Endothelial cell of umbilical vein (primary cell): ENCODE measurements at regions not wholly inside any gene's neighbourhood (a gene's known extent, or its start where the extent isn't known, plus 50 kb on each side); places are given as distances from the start of the nearest gene placed in this dataset.

Source experiments
- BruUV-seq: library from RNA; stranded (reverse); fragments of 400-500 nt; replicated peaks from 2 replicates; lab custom pipeline; 2021; lab: Mats Ljungman, UMichigan
- CTCF ChIA-PET: fragments of 300-600, 350-600 bp; sonication (Branson Sonifier 250); formaldehyde crosslinking; loops from one replicate; lab custom pipeline; 2021; ENCODE audit warnings: antibody characterized with exemption, inconsistent platforms; lab: Charles Lee
- POLR2A ChIA-PET: fragments of 300-600, 350-600 bp; sonication (Branson Sonifier 250); formaldehyde crosslinking; loops from one replicate; lab custom pipeline; 2021; ENCODE audit warnings: antibody characterized with exemption, inconsistent platforms; lab: Charles Lee
- DNase-seq: peaks from one replicate; pipeline ENCODE4 v3.0.0-alpha.2; 2011; ENCODE audit warnings: low read depth, low spot score
- FAIRE-seq: peaks from 2 replicates; lab custom pipeline; 2011; peaks lifted over from hg19 to GRCh38; lab: Jason Lieb, UNC
- H2AFZ ChIP-seq: 2 replicates; pipeline ENCODE4 v1.6.0; 2012; ENCODE audit warnings: low read depth, low read length, control low read depth, inconsistent platforms
- H3K27ac ChIP-seq: 2 replicates; pipeline ENCODE4 v1.5.1; 2011; ENCODE audit warnings: low read depth, mild to moderate bottlenecking, control low read depth, low read length, moderate library complexity; ENCODE audit not compliant: insufficient read depth
- H3K27me3 ChIP-seq, 2 experiments: 2 replicates each; pipeline versions ENCODE4 v1.6.0 to v1.6.1; 2011; ENCODE audit warnings: low read length in 2 of 2, mixed read lengths in 1 of 2; ENCODE audit not compliant: control insufficient read depth in 2 of 2, insufficient read depth in 2 of 2
- H3K36me3 ChIP-seq, 2 experiments: 2 replicates in 1 of 2; 3 replicates in 1 of 2; pipeline ENCODE4 v1.5.1; 2011; ENCODE audit warnings: low read length in 2 of 2, mild to moderate bottlenecking in 1 of 2, moderate library complexity in 1 of 2; ENCODE audit not compliant: control insufficient read depth in 2 of 2, insufficient read depth in 2 of 2; ENCODE audit errors: extremely low read depth in 1 of 2
- H3K4me1 ChIP-seq: 3 replicates; pipeline ENCODE4 v1.5.1; 2011; ENCODE audit warnings: mild to moderate bottlenecking, low read length; ENCODE audit not compliant: control insufficient read depth, insufficient read depth; ENCODE audit errors: extremely low read depth
- H3K4me2 ChIP-seq: 2 replicates; pipeline ENCODE4 v1.6.1; 2011; ENCODE audit warnings: low read length, control low read depth, mixed read lengths; ENCODE audit not compliant: insufficient read depth
- H3K4me3 ChIP-seq, 3 experiments: fragments of 200-600 bp in 1 of 3; sonication (generic), shearing (Covaris generic) in 1 of 3; replicated peaks in 1 of 3; 2 replicates each; pipeline ENCODE4 v1.5.1; 2011 to 2016; ENCODE audit warnings: control low read depth in 3 of 3, low read length in 3 of 3, mild to moderate bottlenecking in 2 of 3, inconsistent platforms in 1 of 3, low read depth in 1 of 3, moderate library complexity in 1 of 3; ENCODE audit not compliant: insufficient read depth in 1 of 3
- H3K79me2 ChIP-seq: 2 replicates; pipeline ENCODE4 v1.6.0; 2012; ENCODE audit warnings: low read length, inconsistent platforms; ENCODE audit not compliant: control insufficient read depth, insufficient read depth
- H3K9ac ChIP-seq: replicated peaks from 2 replicates; pipeline ENCODE3; 2011; ENCODE audit warnings: low read length, control low read depth; ENCODE audit not compliant: insufficient read depth; ENCODE audit errors: extremely low read depth
- H3K9me1 ChIP-seq: replicated peaks from 3 replicates; pipeline ENCODE4 v1.6.0; 2011; ENCODE audit warnings: mild to moderate bottlenecking, low read length; ENCODE audit not compliant: control insufficient read depth, insufficient read depth; ENCODE audit errors: extremely low read depth
- H3K9me3 ChIP-seq: replicated peaks from 2 replicates; pipeline ENCODE4 v1.5.1; 2012; ENCODE audit warnings: low read length, inconsistent platforms; ENCODE audit not compliant: control insufficient read depth, insufficient read depth
- H4K20me1 ChIP-seq: replicated peaks from 2 replicates; pipeline ENCODE3; 2011; ENCODE audit warnings: mild to moderate bottlenecking, low read length; ENCODE audit not compliant: control insufficient read depth, insufficient read depth; ENCODE audit errors: extremely low read depth
- EZH2 ChIP-seq: IDR thresholded peaks from 2 replicates; pipeline ENCODE4 v1.6.1; 2012; ENCODE audit warnings: borderline replicate concordance, low read depth, mild to moderate bottlenecking, moderate library complexity, low read length, inconsistent platforms; ENCODE audit not compliant: severe bottlenecking
- FOS ChIP-seq: IDR thresholded peaks from 2 replicates; pipeline ENCODE4 v1.6.1; 2011; ENCODE audit warnings: mild to moderate bottlenecking, low read length, moderate library complexity, borderline replicate concordance; ENCODE audit not compliant: insufficient read depth
- GATA2 ChIP-seq: IDR thresholded peaks from 2 replicates; pipeline ENCODE4 v1.7.0; 2011; ENCODE audit warnings: low read depth, mild to moderate bottlenecking, moderate library complexity, mixed read lengths, low read length; ENCODE audit not compliant: insufficient read length, insufficient read depth
- JUN ChIP-seq: IDR thresholded peaks from 2 replicates; pipeline ENCODE4 v1.6.1; 2011; ENCODE audit warnings: borderline replicate concordance, low read depth; ENCODE audit not compliant: insufficient read length, insufficient read depth
- MYC ChIP-seq: IDR thresholded peaks from one replicate; pipeline ENCODE4 v1.6.1; 2011; ENCODE audit warnings: mild to moderate bottlenecking, low read depth, low read length
- POLR2A ChIP-seq: IDR thresholded peaks from 2 replicates; pipeline ENCODE4 v1.6.1; 2012; ENCODE audit warnings: low read depth, mild to moderate bottlenecking, control low read depth, low read length
- POLR2AphosphoS5 ChIP-seq: IDR thresholded peaks from 2 replicates; pipeline ENCODE4 v1.6.1; 2012; ENCODE audit warnings: low read depth, mild to moderate bottlenecking, control low read depth, low read length, moderate library complexity; ENCODE audit not compliant: insufficient read depth
- dilution Hi-C: fragments of 300-500 bp; cut with MboI; formaldehyde crosslinking; loops from one replicate; pipeline ENCODE4 v1.15.0; 2019; ENCODE audit warnings: low sequenced_read_pairs; ENCODE audit not compliant: extremely low pct_ligation_motif_present
- intact Hi-C: fragments of 100-400 bp; cut with micrococcal nuclease; formaldehyde crosslinking; loops from one replicate; pipeline ENCODE4 v1.10.0; 2022
- TF ChIP-seq, protein P1 (sequence below), 2 donors: IDR thresholded peaks; 1 replicate in 1 of 2; 2 replicates in 1 of 2; pipeline ENCODE4 v1.5.1; 2011; ENCODE audit warnings: low read length in 2 of 2, mild to moderate bottlenecking in 2 of 2, moderate library complexity in 2 of 2, control low read depth in 1 of 2, inconsistent platforms in 1 of 2, low read depth in 1 of 2; ENCODE audit not compliant: insufficient read depth in 1 of 2; ENCODE audit errors: extremely low read depth in 1 of 2
- TF ChIP-seq, protein P2 (sequence below): IDR thresholded peaks from 2 replicates; pipeline ENCODE4 v1.6.1; 2011; ENCODE audit not compliant: insufficient read depth, insufficient read length

DNA sequence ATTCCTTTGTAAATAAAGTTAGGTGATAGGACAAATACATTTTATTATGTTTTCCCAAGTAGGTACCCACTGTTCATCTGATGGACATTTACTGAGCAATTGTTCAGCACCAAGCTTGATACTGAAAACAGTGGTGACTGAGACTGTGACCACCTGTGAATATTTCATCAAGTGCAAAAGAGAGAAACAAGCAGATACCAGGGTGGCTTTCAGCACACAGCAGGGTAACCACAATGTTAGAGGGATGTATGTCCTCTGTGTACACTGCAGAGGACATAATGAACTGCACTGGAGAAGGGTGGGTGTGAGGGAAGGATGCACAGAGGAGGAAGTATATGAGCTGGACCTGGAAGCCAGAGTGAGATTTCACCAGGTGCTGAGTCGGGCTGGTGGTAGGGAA lies 411.8 kb downstream of the RAD51AP2 start:
- dilution Hi-C loops (no loop called here), intact Hi-C loops (no loop called here)
- Histone ChIP-seq H2AFZ (no peak overlapping the region), H3K4me3 (no peak overlapping the region), H3K9me3 (no peaks in the 10 kb centered on the region), H3K27ac (no peak overlapping the region), H3K9me1 (no peaks in the 10 kb centered on the region), H3K4me2 (no peak overlapping the region), H3K4me1 (no peaks in the 10 kb centered on the region), H4K20me1 (no peaks in the 10 kb centered on the region), H3K9ac (no peak overlapping the region), H3K36me3 (no peaks in the 10 kb centered on the region), H3K27me3 (no peaks in the 10 kb centered on the region), H3K79me2 (no peaks in the 10 kb centered on the region)
- ChIA-PET POLR2A (no interaction called here), CTCF (no interaction called here)
- BruUV-seq = no TSS peak
- TF ChIP-seq EZH2 (no peak), POLR2A (no peak), FOS (no peak), POLR2AphosphoS5 (no peak)
- FAIRE-seq (no peak), DNase-seq (no peak)

DNA sequence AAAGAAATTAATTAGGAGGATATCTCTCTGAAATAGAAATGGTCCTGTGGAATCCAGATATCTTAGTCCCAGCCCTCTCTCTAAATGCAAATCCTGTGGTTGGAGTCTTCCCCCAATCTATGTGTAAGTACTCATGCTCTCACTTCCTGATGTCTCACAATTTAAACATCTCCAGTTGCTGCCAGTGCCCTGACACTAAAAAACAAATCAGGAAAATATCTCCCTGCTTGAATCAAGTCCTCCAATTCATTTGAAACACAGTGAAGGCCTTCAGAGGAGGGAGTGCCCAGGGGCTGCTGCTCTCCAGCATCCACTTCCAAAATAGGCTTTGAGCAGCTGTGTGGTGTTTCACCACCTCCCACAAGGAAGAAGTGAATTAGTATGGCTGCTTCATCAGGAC lies 413.8 kb downstream of the RAD51AP2 start:
- FAIRE-seq (no peak), DNase-seq (no peak)
- no TSS peak for BruUV-seq
- no peak overlapping the region for H3K9ac ChIP-seq
- H3K4me2 ChIP-seq = no peak overlapping the region
- no peaks in the 10 kb centered on the region for H4K20me1 ChIP-seq
- intact Hi-C loops (no loop called here), dilution Hi-C loops (no loop called here)
- H3K79me2 ChIP-seq = no peaks in the 10 kb centered on the region
- TF ChIP-seq GATA2 (no peak), MYC (no peak), EZH2 (no peak), POLR2AphosphoS5 (no peak), POLR2A (no peak), FOS (no peak), JUN (no peak)
- TF ChIP-seq, protein P1, sequence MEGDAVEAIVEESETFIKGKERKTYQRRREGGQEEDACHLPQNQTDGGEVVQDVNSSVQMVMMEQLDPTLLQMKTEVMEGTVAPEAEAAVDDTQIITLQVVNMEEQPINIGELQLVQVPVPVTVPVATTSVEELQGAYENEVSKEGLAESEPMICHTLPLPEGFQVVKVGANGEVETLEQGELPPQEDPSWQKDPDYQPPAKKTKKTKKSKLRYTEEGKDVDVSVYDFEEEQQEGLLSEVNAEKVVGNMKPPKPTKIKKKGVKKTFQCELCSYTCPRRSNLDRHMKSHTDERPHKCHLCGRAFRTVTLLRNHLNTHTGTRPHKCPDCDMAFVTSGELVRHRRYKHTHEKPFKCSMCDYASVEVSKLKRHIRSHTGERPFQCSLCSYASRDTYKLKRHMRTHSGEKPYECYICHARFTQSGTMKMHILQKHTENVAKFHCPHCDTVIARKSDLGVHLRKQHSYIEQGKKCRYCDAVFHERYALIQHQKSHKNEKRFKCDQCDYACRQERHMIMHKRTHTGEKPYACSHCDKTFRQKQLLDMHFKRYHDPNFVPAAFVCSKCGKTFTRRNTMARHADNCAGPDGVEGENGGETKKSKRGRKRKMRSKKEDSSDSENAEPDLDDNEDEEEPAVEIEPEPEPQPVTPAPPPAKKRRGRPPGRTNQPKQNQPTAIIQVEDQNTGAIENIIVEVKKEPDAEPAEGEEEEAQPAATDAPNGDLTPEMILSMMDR (IDR thresholded peaks at IDR 0.05; ENCODE audit: extremely low read depth in 1 of 2, insufficient read depth in 1 of 2, low read depth in 1 of 2, low read length in 2 of 2) = no peak
- TF ChIP-seq, protein P2, sequence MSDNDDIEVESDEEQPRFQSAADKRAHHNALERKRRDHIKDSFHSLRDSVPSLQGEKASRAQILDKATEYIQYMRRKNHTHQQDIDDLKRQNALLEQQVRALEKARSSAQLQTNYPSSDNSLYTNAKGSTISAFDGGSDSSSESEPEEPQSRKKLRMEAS = no peak
- no peak overlapping the region for H3K4me3 ChIP-seq
- H3K27ac ChIP-seq = no peak overlapping the region
- ChIA-PET POLR2A (no interaction called here), CTCF (no interaction called here)
- no peak overlapping the region for H2AFZ ChIP-seq
- H3K9me1 ChIP-seq = no peaks in the 10 kb centered on the region
- no peaks in the 10 kb centered on the region for H3K27me3 ChIP-seq
- no peaks in the 10 kb centered on the region for H3K36me3 ChIP-seq
- H3K4me1 ChIP-seq = no peaks in the 10 kb centered on the region
- no peaks in the 10 kb centered on the region for H3K9me3 ChIP-seq
